Sigmoid colon (tissue), 4 donors: ENCODE measurements at regions not wholly inside any gene's neighbourhood (a gene's known extent, or its start where the extent isn't known, plus 50 kb on each side); places are given as distances from the start of the nearest gene placed in this dataset.

Source experiments
- CTCF ChIP-seq, 4 experiments: fragments of 450-650 bp in 3 of 4; fragments of 200-600 bp in 1 of 4; IDR thresholded peaks; one replicate each; pipeline ENCODE4 v1.5.1; 2016 to 2019; ENCODE audit warnings: antibody characterized with exemption in 4 of 4, mild to moderate bottlenecking in 3 of 4, moderate library complexity in 2 of 4
- EP300 ChIP-seq, 4 donors: sonication (generic); formaldehyde crosslinking; IDR thresholded peaks; one replicate each; pipeline ENCODE4 v1.6.1; 2017; ENCODE audit warnings: antibody characterized with exemption in 4 of 4

- TF ChIP-seq EP300 (IDR thresholded peaks at IDR 0.05) (no peak), CTCF (IDR thresholded peaks at IDR 0.05) (no peak)
Observed at GRCh38 chr12:115638733-115639647, 638.5 kb downstream of the MED13L start.
